ENCODE measurements at regions not wholly inside any gene's neighbourhood (a gene's known extent, or its start where the extent isn't known, plus 50 kb on each side); places are given as distances from the start of the nearest gene placed in this dataset.
"Not testable (repeated sequence)": the region's sequence is repeated elsewhere in the genome, so short reads cannot be mapped to it uniquely, and the experiment has no call there.

- DNase-seq (ENCODE audit: low read depth) = no peak
- H3K4me3 ChIP-seq (ENCODE audit: low read depth, low read length) = no peak overlapping the region
Observed at GRCh38 chr2:242035858-242036652, 166.5 kb downstream of the RTP5 start.

- H3K4me3 ChIP-seq (ENCODE audit: low read depth, low read length) = no peak overlapping the region
- DNase-seq (ENCODE audit: low read depth) = no peak
Observed at GRCh38 chr2:242036653-242036950, 167.1 kb downstream of the RTP5 start.

GRCh38 chr2:242038166-242038927 is 168.8 kb downstream of the RTP5 start:
- H3K4me3 ChIP-seq (ENCODE audit: low read depth, low read length) = no peak overlapping the region
- DNase-seq (ENCODE audit: low read depth) = no peak

GRCh38 chr2:242038928-242039341 is 169.4 kb downstream of the RTP5 start:
- no peak overlapping the region for H3K4me3 ChIP-seq (ENCODE audit: low read depth, low read length)
- DNase-seq (ENCODE audit: low read depth) = no peak

GRCh38 chr2:242040303-242040655 is 170.8 kb downstream of the RTP5 start:
- H3K4me3 ChIP-seq (ENCODE audit: low read depth, low read length) = no peak overlapping the region
- no peak for DNase-seq (ENCODE audit: low read depth)

- H3K4me3 ChIP-seq (ENCODE audit: low read depth, low read length) = no peak overlapping the region
- no peak for DNase-seq (ENCODE audit: low read depth)
Observed at GRCh38 chr2:242040681-242041080, 171.2 kb downstream of the RTP5 start.

GRCh38 chr2:242041816-242042215 is 172.3 kb downstream of the RTP5 start:
- no peak for DNase-seq (ENCODE audit: low read depth)
- H3K4me3 ChIP-seq (ENCODE audit: low read depth, low read length) = no peak overlapping the region

GRCh38 chr2:242043538-242044312 is 174.2 kb downstream of the RTP5 start:
- no peak overlapping the region for H3K4me3 ChIP-seq (ENCODE audit: low read depth, low read length)
- DNase-seq (ENCODE audit: low read depth) = no peak

- no peak for DNase-seq (ENCODE audit: low read depth)
Observed at GRCh38 chr2:242044313-242044590, 174.7 kb downstream of the RTP5 start.

GRCh38 chr2:242045596-242046144 is 176.1 kb downstream of the RTP5 start:
- H3K4me3 ChIP-seq (ENCODE audit: low read depth, low read length); DNase-seq (ENCODE audit: low read depth): not testable (repeated sequence)

More at GRCh38 chr2:242044313-242044590, 174.7 kb downstream of the RTP5 start:
- no peak overlapping the region for H3K4me3 ChIP-seq (ENCODE audit: low read depth, low read length)

- H3K4me3 ChIP-seq (ENCODE audit: low read depth, low read length) = no peak overlapping the region
- no peak for DNase-seq (ENCODE audit: low read depth)
Observed at GRCh38 chr2:242046206-242046826, 176.8 kb downstream of the RTP5 start.

GRCh38 chr2:242047963-242048362 is 178.4 kb downstream of the RTP5 start:
- no peak overlapping the region for H3K4me3 ChIP-seq (ENCODE audit: low read depth, low read length)
- DNase-seq (ENCODE audit: low read depth) = no peak

GRCh38 chr2:242048479-242048878 is 178.9 kb downstream of the RTP5 start:
- no peak overlapping the region for H3K4me3 ChIP-seq (ENCODE audit: low read depth, low read length)
- no peak for DNase-seq (ENCODE audit: low read depth)

GRCh38 chr2:242049492-242049891 is 180.0 kb downstream of the RTP5 start:
- DNase-seq (ENCODE audit: low read depth) = not testable (repeated sequence)

GRCh38 chr2:242051463-242051862 is 181.9 kb downstream of the RTP5 start:
- no peak for DNase-seq (ENCODE audit: low read depth)
- no peak overlapping the region for H3K4me3 ChIP-seq (ENCODE audit: low read depth, low read length)

More at GRCh38 chr2:242049492-242049891, 180.0 kb downstream of the RTP5 start:
- H3K4me3 ChIP-seq (ENCODE audit: low read depth, low read length) = not testable (repeated sequence)

GRCh38 chr2:242052421-242052820 is 182.9 kb downstream of the RTP5 start:
- no peak for DNase-seq (ENCODE audit: low read depth)

GRCh38 chr2:242053921-242054320 is 184.4 kb downstream of the RTP5 start:
- no peak overlapping the region for H3K4me3 ChIP-seq (ENCODE audit: low read depth, low read length)
- DNase-seq (ENCODE audit: low read depth) = no peak

More at GRCh38 chr2:242052421-242052820, 182.9 kb downstream of the RTP5 start:
- no peak overlapping the region for H3K4me3 ChIP-seq (ENCODE audit: low read depth, low read length)

GRCh38 chr2:242054406-242054805 is 184.9 kb downstream of the RTP5 start:
- no peak overlapping the region for H3K4me3 ChIP-seq (ENCODE audit: low read depth, low read length)
- no peak for DNase-seq (ENCODE audit: low read depth)

- H3K4me3 ChIP-seq (ENCODE audit: low read depth, low read length) = no peak overlapping the region
- DNase-seq (ENCODE audit: low read depth) = no peak
Observed at GRCh38 chr2:242054881-242055801, 185.6 kb downstream of the RTP5 start.
